SK-N-SH (cell line): ENCODE measurements at regions not wholly inside any gene's neighbourhood (a gene's known extent, or its start where the extent isn't known, plus 50 kb on each side); places are given as distances from the start of the nearest gene placed in this dataset.

Experiments
- CTCF ChIA-PET: fragments of 300-600, 350-600 bp; formaldehyde crosslinking; extraction: SDS; loops from one replicate; lab custom pipeline; 2021; lab: Yijun Ruan, JAX
- POLR2A ChIA-PET: fragments of 350-600 bp; sonication (Branson Sonifier 250); formaldehyde crosslinking; extraction: SDS; loops from one replicate; lab custom pipeline; 2020; ENCODE audit warnings: antibody characterized with exemption, inconsistent platforms; lab: Yijun Ruan, JAX
- DNase-seq: peaks from one replicate; pipeline ENCODE4 v3.0.0; 2012
- H2AFZ ChIP-seq: fragments of 200-600 bp; sonication (generic); 2 replicates; pipeline ENCODE4 v1.8.1; 2016; ENCODE audit warnings: antibody characterized with exemption, mild to moderate bottlenecking, low read depth
- H3F3A ChIP-seq: fragments of 200-600 bp; sonication (generic); replicated peaks from 2 replicates; pipeline ENCODE3; 2016; ENCODE audit warnings: antibody characterized with exemption, mild to moderate bottlenecking; ENCODE audit not compliant: insufficient read depth
- H3K27ac ChIP-seq, 2 experiments: fragments of 200-500 bp in 1 of 2; fragments of 200-600 bp in 1 of 2; sonication (Bioruptor generic) in 1 of 2; sonication (generic), shearing (Covaris generic) in 1 of 2; 2 replicates each; pipeline versions ENCODE4 v1.5.1 to v1.6.1; 2014 to 2016; ENCODE audit warnings: low read depth in 2 of 2, inconsistent platforms in 1 of 2, low read length in 1 of 2, mild to moderate bottlenecking in 1 of 2, mixed read lengths in 1 of 2
- H3K27me3 ChIP-seq: fragments of 200-600 bp; sonication (generic), shearing (Covaris generic); 2 replicates; pipeline ENCODE4 v1.6.1; 2016; ENCODE audit warnings: mixed run types; ENCODE audit not compliant: insufficient read depth
- H3K36me3 ChIP-seq, 2 experiments: fragments of 200-500 bp in 1 of 2; fragments of 200-600 bp in 1 of 2; sonication (Bioruptor generic) in 1 of 2; sonication (generic) in 1 of 2; replicated peaks in 1 of 2; 2 replicates each; pipeline versions ENCODE3 to v1.5.1; 2014 to 2016; ENCODE audit warnings: low read length in 1 of 2, mild to moderate bottlenecking in 1 of 2; ENCODE audit not compliant: insufficient read depth in 2 of 2, control insufficient read depth in 1 of 2
- H3K4me1 ChIP-seq, 2 experiments: fragments of 200-500 bp in 1 of 2; fragments of 200-600 bp in 1 of 2; sonication (Bioruptor generic) in 1 of 2; sonication (generic), shearing (Covaris generic) in 1 of 2; 2 replicates each; pipeline versions ENCODE4 v1.5.1 to v1.6.1; 2014 to 2016; ENCODE audit warnings: low read depth in 1 of 2, low read length in 1 of 2, mixed run types in 1 of 2; ENCODE audit not compliant: insufficient read depth in 2 of 2, control insufficient read depth in 1 of 2
- H3K4me2 ChIP-seq: fragments of 200-600 bp; sonication (generic), shearing (Covaris generic); 2 replicates; pipeline ENCODE4 v1.6.1; 2017; ENCODE audit warnings: mixed run types
- H3K4me3 ChIP-seq, 2 experiments: fragments of 200-500 bp in 1 of 2; fragments of 200-600 bp in 1 of 2; sonication (Bioruptor generic) in 1 of 2; sonication (generic), shearing (Covaris generic) in 1 of 2; 2 replicates each; pipeline versions ENCODE4 v1.5.1 to v1.8.1; 2014 to 2016; ENCODE audit warnings: low read depth in 2 of 2, inconsistent platforms in 1 of 2, low read length in 1 of 2, mild to moderate bottlenecking in 1 of 2, mixed read lengths in 1 of 2, moderate library complexity in 1 of 2
- H3K79me2 ChIP-seq: fragments of 200-600 bp; sonication (generic); 2 replicates; pipeline ENCODE4 v1.8.1; 2017; ENCODE audit warnings: mild to moderate bottlenecking; ENCODE audit not compliant: insufficient read depth
- H3K9ac ChIP-seq: fragments of 200-600 bp; sonication (generic); 2 replicates; pipeline ENCODE4 v1.6.1; 2017; ENCODE audit warnings: mixed run types
- H3K9me2 ChIP-seq: fragments of 200-600 bp; sonication (generic); 2 replicates; pipeline ENCODE4 v1.6.1; 2017; ENCODE audit warnings: mixed run types
- H3K9me3 ChIP-seq: fragments of 200-600 bp; sonication (generic); 2 replicates; pipeline ENCODE4 v1.6.1; 2017; ENCODE audit warnings: mixed run types, mild to moderate bottlenecking, moderate library complexity
- H4K20me1 ChIP-seq: fragments of 200-600 bp; sonication (generic); 2 replicates; pipeline ENCODE4 v1.6.1; 2017; ENCODE audit warnings: mild to moderate bottlenecking, mixed run types; ENCODE audit not compliant: insufficient read depth
- CHD2 ChIP-seq: fragments of 150-350 bp; IDR thresholded peaks from 2 replicates; pipeline ENCODE4 v1.6.1; 2018; ENCODE audit warnings: low read length; ENCODE audit not compliant: partially characterized antibody
- EP300 ChIP-seq, 2 experiments: IDR thresholded peaks; 2 replicates each; pipeline versions ENCODE4 v1.4.0 to v1.6.1; 2012; ENCODE audit warnings: borderline replicate concordance in 1 of 2, low read depth in 1 of 2, low read length in 1 of 2
- FOXJ3 ChIP-seq: sonication (generic); formaldehyde crosslinking; IDR thresholded peaks from 2 replicates; pipeline ENCODE4 v1.5.1; 2020; ENCODE audit warnings: mild to moderate bottlenecking, missing genetic modification reagents
- FOXM1 ChIP-seq: IDR thresholded peaks from 2 replicates; pipeline ENCODE4 v1.4.0; 2012; ENCODE audit warnings: low read depth, mild to moderate bottlenecking
- GABPA ChIP-seq: IDR thresholded peaks from 2 replicates; pipeline ENCODE4 v1.4.0; 2012; ENCODE audit warnings: low read depth, mild to moderate bottlenecking
- GATA2 ChIP-seq: sonication (generic); formaldehyde crosslinking; IDR thresholded peaks from 2 replicates; pipeline ENCODE4 v1.5.0; 2020; ENCODE audit warnings: mild to moderate bottlenecking, missing genetic modification reagents
- IRF3 ChIP-seq: fragments of 150-350 bp; IDR thresholded peaks from 2 replicates; pipeline ENCODE4 v1.6.1; 2016; ENCODE audit warnings: mild to moderate bottlenecking, low read depth, low read length
- MAX ChIP-seq: IDR thresholded peaks from 2 replicates; pipeline ENCODE4 v1.4.0; 2012; ENCODE audit warnings: low read depth
- MEF2A ChIP-seq: IDR thresholded peaks from 2 replicates; pipeline ENCODE4 v1.4.0; 2012; ENCODE audit warnings: low read depth, borderline replicate concordance
- MXI1 ChIP-seq: IDR thresholded peaks from 2 replicates; pipeline ENCODE4 v1.6.1; 2012; ENCODE audit warnings: mild to moderate bottlenecking, low read depth, low read length, improper control_type of control experiment
- NFIC ChIP-seq: IDR thresholded peaks from 2 replicates; pipeline ENCODE4 v1.4.0; 2012; ENCODE audit warnings: borderline replicate concordance
- NRF1 ChIP-seq: IDR thresholded peaks from 2 replicates; pipeline ENCODE4 v1.6.1; 2012; ENCODE audit warnings: low read depth, mild to moderate bottlenecking, low read length
- RAD21 ChIP-seq: IDR thresholded peaks from 2 replicates; pipeline ENCODE4 v1.6.1; 2012; ENCODE audit warnings: mild to moderate bottlenecking, low read length
- RCOR1 ChIP-seq: fragments of 150-350 bp; IDR thresholded peaks from 2 replicates; pipeline ENCODE4 v1.6.1; 2017; ENCODE audit warnings: antibody characterized with exemption, low read length
- REST ChIP-seq: IDR thresholded peaks from 2 replicates; pipeline ENCODE4 v1.6.1; 2012; ENCODE audit warnings: mild to moderate bottlenecking, low read depth, low read length, moderate library complexity
- RFX5 ChIP-seq: IDR thresholded peaks from 2 replicates; pipeline ENCODE4 v1.6.1; 2012; ENCODE audit warnings: mild to moderate bottlenecking, improper control_type of control experiment, low read length
- RXRA ChIP-seq: IDR thresholded peaks from 2 replicates; pipeline ENCODE4 v1.4.0; 2012; ENCODE audit warnings: low read depth, mild to moderate bottlenecking, borderline replicate concordance
- SMC3 ChIP-seq: IDR thresholded peaks from 2 replicates; pipeline ENCODE4 v1.6.1; 2012; ENCODE audit warnings: low read depth, low read length, improper control_type of control experiment
- TAF1 ChIP-seq: IDR thresholded peaks from 2 replicates; pipeline ENCODE4 v1.6.1; 2012; ENCODE audit warnings: low read depth, mild to moderate bottlenecking, low read length, moderate library complexity, borderline replicate concordance
- TCF12 ChIP-seq: IDR thresholded peaks from 2 replicates; pipeline ENCODE4 v1.4.0; 2012
- WGBS: methylation state at CpG from one replicate; pipeline ENCODE4 v1.1.6; 2017; ENCODE audit warnings: low lambda C conversion rate; 5-methylcytosine and 5-hydroxymethylcytosine counted together

- Histone ChIP-seq H4K20me1 (no peaks in the 10 kb centered on the region), H3K27me3 (no peaks in the 10 kb centered on the region), H3F3A (no peaks in the 10 kb centered on the region), H3K27ac (no peak overlapping the region), H3K4me2 (no peak overlapping the region), H3K4me3 (no peak overlapping the region), H3K9ac (no peak overlapping the region), H3K4me1 (no peaks in the 10 kb centered on the region), H3K9me2 (no peaks in the 10 kb centered on the region), H3K36me3 (no peaks in the 10 kb centered on the region), H2AFZ (no peak overlapping the region), H3K9me3 (no peaks in the 10 kb centered on the region), H3K79me2 (no peaks in the 10 kb centered on the region)
- no peak for DNase-seq
- no peak for TF ChIP-seq GATA2 (CRISPR knock-in tag)
- no peak for TF ChIP-seq NFIC
- no peak for TF ChIP-seq EP300 (IDR thresholded peaks at IDR 0.05; ENCODE audit: borderline replicate concordance in 1 of 2, low read depth in 1 of 2, low read length in 1 of 2)
- TF ChIP-seq FOXM1 = no peak
- 8% methylated on average over 4 of the region's 4 CpGs for WGBS
- ChIA-PET POLR2A (no interaction called here), CTCF (no interaction called here)
These were observed 1620.0 kb downstream of the SUCLG1 start for GRCh38 chr2:82839036-82839435.

GRCh38 chr2:82837588-82838304 is 1621.3 kb downstream of the SUCLG1 start:
- Histone ChIP-seq H3K9me2 (0 out of 2 replicates have a peak, but pooled peaks cover 2% of the 10 kb centered on the region), H3K36me3 (no peaks in the 10 kb centered on the region), H3K27me3 (no peaks in the 10 kb centered on the region), H2AFZ (no peak overlapping the region), H3F3A (no peaks in the 10 kb centered on the region), H3K27ac (no peak overlapping the region), H4K20me1 (no peaks in the 10 kb centered on the region), H3K4me2 (no peak overlapping the region), H3K4me1 (no peaks in the 10 kb centered on the region), H3K9ac (no peak overlapping the region), H3K4me3 (no peak overlapping the region), H3K79me2 (no peaks in the 10 kb centered on the region), H3K9me3 (no peaks in the 10 kb centered on the region)
- ChIA-PET POLR2A (no interaction called here), CTCF (no interaction called here)
- TF ChIP-seq TAF1 (no peak), MAX (no peak), SMC3 (no peak), MXI1 (no peak), RCOR1 (no peak), RXRA (no peak), TCF12 (no peak)
- DNase-seq = no peak
- WGBS = 21% methylated on average over 3 of the region's 3 CpGs

GRCh38 chr2:82834893-82835292 is 1624.2 kb downstream of the SUCLG1 start:
- POLR2A ChIA-PET = no interaction called here
- no peak overlapping the region for H3K4me3 ChIP-seq
- no peaks in the 10 kb centered on the region for H3K79me2 ChIP-seq
- H3K36me3 ChIP-seq = no peaks in the 10 kb centered on the region
- no peak overlapping the region for H3K27ac ChIP-seq
- no peak overlapping the region for H3K9ac ChIP-seq
- H2AFZ ChIP-seq = no peak overlapping the region
- H3K9me3 ChIP-seq = no peaks in the 10 kb centered on the region
- H3K9me2 ChIP-seq = 0 out of 2 replicates have a peak, but pooled peaks cover 3% of the 10 kb centered on the region
- no peak overlapping the region for H3K4me2 ChIP-seq
- H3F3A ChIP-seq = no peaks in the 10 kb centered on the region
- H3K4me1 ChIP-seq = no peaks in the 10 kb centered on the region
- H4K20me1 ChIP-seq = no peaks in the 10 kb centered on the region
- CTCF ChIA-PET = no interaction called here
- WGBS = 4% methylated on average over 1 of the region's 1 CpG
- H3K27me3 ChIP-seq = no peaks in the 10 kb centered on the region
- no peak for DNase-seq
- TF ChIP-seq MXI1 (no peak), IRF3 (no peak), REST (no peak), NRF1 (no peak), GATA2 (CRISPR knock-in tag) (no peak), MEF2A (no peak), FOXJ3 (CRISPR knock-in tag) (no peak), GABPA (no peak), RFX5 (no peak), CHD2 (no peak), RAD21 (no peak)
